ENCODE measurements at regions not wholly inside any gene's neighbourhood (a gene's known extent, or its start where the extent isn't known, plus 50 kb on each side); places are given as distances from the start of the nearest gene placed in this dataset.
"Not testable (repeated sequence)": the region's sequence is repeated elsewhere in the genome, so short reads cannot be mapped to it uniquely, and the experiment has no call there.

DNA sequence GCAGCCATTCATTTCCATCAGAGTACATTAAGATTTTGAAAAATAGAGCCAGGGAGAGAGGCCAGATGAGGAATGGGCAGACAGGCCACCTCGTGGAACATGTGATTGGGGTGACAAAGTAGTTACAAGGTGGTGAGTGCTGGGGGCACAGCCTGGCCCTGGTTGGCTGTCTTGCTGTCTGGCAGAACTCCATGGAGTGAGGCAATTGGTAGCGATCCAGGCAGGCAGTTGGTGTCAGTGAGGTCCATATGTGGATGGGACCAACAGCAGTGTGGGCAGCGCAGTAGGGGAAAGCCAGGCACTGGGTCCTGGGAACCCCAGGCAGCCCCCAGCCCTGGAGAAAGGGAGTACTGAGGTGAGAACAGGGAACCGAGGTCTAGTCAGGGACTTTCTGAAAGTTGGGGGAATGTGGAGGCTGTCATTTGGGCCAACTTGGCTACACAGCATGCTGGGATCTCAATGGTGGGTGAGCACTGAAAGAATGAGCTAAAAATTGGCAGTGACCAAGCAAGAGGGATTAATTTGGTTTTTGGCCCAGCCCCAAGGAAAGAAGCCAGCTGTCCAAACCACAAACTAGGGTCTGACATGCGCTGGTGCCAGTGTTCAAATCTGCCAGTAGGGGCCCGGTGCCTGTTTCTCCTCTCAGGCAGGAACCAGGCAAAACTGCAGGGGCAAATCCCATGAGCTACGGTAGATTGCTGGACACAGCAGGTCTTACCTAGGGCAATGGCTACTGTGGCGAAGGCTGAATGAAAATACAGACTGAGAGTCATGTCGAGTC is 61.4 kb upstream of the E2F3 start:
- DNase-seq: peak in 9 of 58 donors; percentile 2 to 34 (median 12)

DNA sequence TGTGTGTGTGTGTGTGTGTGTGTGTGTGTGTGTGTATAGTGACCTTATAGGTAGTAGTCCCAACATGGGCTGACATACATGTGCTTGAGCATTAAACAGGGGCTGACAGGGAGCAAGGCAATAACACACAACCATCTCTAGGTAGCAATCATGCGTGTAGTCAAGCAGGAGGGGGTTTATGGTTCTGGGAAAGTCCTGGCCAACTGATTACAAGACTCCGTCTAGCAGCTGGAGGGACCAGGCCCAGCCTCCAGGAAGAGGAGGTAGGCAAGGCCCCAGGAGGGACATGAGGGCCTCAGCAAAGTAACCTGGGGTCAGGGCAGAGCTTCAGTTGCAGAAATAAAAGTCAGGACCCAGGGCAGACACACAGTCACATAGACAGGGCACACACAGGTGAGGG is 60.6 kb upstream of the E2F3 start:
- DNase-seq: no peak

DNA sequence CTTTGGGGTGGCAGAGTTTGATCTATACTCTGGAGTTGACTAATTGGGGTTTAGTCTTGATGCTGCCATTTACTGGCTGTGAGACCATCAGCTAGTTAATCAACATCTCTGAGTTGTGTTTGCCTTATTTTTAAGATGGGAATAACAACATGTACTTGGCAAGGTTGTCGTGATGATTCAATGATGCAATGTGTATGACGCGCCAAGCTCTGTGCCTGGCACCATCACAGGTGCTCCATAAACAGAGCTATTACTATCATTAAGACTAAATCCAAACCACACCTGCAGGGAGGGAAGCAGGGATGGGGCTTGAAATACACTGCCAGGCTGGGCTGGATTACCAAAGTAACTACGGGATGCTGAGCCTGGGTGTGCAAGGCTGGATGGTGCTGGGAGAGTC is 60.1 kb upstream of the E2F3 start:
- DNase-seq: no peak

DNA sequence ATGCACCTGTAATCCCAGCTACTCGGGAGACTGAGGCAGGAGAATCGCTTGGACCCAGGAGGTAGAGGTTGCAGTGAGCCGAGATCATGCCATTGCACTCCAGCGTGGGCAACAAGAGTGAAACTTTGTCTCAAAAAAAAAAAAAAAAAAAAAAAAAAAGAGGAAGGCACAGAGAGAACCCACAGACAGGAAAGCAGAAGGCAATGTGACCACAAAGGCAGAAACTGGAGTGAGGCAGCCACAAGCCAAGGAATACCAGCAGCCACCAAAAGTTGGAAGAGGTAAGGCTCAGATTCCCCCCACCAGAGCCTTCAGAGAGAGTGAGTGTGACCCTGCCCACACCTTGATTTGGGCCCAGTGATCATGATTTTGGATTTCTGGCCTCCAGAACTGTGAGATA is 54.7 kb upstream of the E2F3 start:
- DNase-seq: not testable (repeated sequence)

DNA sequence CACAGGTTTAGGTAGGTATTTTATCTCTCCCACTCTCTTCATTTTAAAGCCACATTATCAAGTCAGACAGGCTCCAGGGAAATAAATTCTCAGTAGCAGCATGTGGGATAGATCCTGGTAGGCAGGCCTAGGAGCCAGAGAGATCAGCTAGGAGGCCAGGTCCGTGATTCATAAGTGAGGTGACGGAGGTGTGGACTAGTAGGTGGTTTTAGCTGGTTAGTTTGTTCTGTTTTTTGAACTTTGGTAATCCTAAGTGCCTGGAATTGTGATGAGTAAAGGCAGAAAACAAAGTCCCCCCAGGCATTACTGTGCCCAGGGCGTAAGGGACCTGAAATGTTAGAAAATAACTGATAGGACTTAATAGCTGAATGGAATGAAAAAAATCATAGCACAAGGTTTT is 53.6 kb upstream of the E2F3 start:
- DNase-seq: no peak

DNA sequence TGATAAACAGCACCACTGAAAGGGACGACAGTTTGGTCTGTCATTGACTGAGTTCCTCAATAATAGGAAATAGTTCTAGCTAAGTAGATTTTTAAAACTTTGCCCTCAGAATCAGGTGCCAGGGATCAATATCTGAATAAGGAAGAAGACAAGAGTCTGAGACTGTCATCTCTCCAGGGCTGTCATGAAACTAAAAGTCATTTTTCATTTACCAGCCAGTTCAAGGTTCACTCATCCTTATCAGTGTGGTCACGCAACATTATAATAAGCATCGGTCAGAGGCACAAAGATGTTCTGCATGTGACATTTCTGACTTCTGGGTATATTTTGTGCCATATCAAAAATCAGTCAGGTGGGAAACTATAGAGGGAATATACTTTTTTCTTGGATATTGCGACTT is 52.5 kb upstream of the E2F3 start:
- DNase-seq: no peak

DNA sequence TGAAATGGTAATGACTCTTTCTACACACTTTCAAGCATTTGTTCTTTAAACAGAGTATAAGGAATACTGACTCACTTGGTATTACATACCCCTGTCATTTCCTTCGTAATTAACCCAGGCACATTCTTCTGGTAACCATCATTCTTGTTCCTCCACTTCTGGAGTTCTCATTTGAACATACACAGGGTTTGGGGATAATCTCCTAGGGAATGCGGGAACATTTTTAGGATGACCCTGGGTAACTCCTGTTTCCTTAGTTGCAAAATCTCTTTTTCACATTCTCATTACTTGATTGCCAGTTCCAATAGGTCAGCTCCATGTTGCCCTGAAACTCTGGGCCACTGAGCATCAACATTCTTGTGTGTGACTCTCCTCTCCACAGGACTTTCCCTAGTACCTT is 51.5 kb upstream of the E2F3 start:
- no peak for DNase-seq

DNA sequence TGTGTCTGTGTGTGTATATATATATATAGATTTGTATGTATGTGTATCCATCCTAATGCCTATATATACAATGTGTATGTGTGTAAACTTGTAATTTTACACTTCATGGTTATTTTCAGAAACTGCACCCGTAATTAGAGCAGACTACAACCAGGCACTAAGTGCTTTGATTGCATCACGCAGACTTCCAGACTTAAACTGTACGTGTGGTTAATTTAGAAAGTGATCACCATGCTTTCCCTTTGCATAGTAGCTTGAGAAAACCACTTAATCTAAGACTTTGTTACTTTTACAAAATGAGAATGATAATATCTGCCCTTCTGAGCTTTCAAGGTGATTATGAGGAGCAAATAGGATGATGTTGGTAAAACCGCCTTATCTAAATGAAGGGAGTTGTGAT is 50.1 kb upstream of the E2F3 start:
- DNase-seq: no peak
